HG03575 (cell line): ENCODE measurements at regions not wholly inside any gene's neighbourhood (a gene's known extent, or its start where the extent isn't known, plus 50 kb on each side); places are given as distances from the start of the nearest gene placed in this dataset.

Experiments used
- ATAC-seq: cut with Tn5 transposase; IDR thresholded peaks from one replicate; pipeline ENCODE4 v1.9.1; 2021; ENCODE audit not compliant: unreplicated experiment, insufficient number of reproducible peaks, low FRiP score; ENCODE audit errors: extremely low read depth

DNA sequence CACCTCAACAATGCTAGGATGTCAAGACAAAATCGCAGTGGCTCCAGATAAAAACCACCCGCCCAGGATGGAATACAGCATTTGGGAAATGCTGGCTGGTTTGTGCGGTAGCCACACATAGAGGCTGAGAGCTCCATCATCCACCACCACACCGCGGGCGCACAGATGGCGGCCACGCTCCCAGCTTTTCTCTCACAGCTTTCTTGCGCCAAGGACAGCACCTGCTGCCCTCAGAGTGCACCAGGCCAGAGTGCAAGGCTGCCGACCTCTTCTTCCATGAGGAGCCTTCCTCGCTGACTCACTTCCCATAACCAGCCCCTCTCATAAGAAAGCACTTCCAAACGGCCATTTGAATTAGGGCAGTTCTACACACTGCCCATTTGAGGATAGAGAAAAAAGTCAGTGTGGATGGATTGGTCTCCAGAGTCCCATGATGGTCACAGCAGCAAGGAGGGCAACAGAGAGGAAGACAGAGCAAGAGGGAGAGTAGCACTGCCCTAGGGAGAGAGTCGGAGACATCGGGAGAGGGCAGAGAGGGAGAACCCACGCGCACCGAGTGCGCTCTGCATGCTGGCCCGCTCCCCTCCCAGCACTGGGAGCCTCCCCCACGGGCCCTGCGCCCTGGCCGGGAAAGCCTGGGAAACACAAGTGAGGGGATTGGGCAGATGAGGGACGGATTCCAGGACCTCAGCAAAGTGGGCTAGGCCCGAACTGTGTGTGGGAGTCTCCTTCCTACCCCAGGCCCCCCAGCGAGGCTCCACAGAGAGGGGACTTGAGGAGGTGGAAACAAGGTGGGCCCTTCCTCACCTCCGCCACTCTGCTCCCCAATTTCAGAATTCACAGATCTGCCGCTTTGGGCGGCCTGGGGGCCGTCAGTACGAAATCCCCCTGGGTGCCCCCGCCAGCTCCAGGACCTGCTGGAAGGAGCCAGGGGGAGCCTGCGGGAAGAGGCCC, 156.9 kb downstream of the USP12 start:
- ATAC-seq, result no peak

DNA sequence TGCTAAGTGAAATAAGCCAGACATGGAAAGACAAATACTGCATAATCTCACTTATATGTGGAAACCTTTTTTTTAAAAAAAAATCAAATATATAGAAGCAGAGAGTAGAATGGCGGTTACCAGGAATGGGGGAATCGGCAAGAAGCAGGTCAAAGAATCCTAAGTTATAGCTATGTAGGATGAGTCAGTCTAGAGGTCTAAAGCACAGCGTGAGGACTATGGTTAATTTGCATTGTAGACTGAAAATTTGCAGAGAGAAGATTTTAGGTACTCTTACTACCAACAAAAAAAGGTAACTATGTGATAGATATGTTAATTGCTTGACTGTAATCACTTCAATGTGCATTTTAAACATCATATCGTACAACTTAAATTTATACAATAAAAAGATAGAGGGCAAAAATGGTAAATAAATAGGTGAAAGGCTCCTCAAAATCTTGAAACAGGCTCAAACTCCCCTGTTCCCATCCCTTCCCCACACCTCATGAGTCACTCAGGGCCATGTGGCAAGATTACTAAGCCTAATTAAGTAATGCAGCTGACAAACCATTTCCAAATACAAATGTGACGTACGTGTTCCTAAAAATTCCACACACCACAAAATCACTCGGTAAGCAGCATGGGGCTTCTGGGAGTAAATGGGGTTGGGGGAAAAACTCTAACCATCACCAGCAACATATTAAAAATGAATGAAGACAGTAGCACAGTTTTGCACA, 159.0 kb downstream of the USP12 start:
- no peak for ATAC-seq

GRCh38 chr13:27011661-27012060, 159.9 kb downstream of the USP12 start:
- ATAC-seq, result no peak

GRCh38 chr13:27008733-27009132, 162.9 kb downstream of the USP12 start:
- ATAC-seq, result no peak

- ATAC-seq, result no peak
These were observed 164.4 kb downstream of the USP12 start for GRCh38 chr13:27007166-27007565.

- ATAC-seq, result no peak
These were observed 165.0 kb downstream of the USP12 start for GRCh38 chr13:27006519-27007161.

- no peak for ATAC-seq
These were observed 165.6 kb downstream of the USP12 start for GRCh38 chr13:27005976-27006518.

DNA sequence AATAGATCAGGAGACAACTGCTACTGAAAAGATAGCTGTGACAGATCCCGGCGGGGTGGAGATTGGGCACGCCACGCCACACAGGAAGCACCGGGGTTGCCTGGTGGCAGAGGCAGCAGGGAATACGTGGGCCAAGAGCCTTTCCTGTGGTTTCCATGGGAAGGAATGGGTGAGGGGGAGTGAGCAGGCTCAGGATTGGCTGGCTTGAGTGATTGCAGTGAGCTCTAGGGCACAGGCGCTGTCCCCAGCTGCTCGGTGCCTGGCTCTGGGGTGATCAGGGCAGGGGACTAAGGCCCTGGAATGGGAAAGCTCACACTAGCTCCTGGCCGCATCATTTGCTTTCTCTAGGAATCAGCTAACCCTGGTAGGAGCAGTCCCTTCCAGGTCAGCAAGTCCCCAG, 166.1 kb downstream of the USP12 start:
- no peak for ATAC-seq

DNA sequence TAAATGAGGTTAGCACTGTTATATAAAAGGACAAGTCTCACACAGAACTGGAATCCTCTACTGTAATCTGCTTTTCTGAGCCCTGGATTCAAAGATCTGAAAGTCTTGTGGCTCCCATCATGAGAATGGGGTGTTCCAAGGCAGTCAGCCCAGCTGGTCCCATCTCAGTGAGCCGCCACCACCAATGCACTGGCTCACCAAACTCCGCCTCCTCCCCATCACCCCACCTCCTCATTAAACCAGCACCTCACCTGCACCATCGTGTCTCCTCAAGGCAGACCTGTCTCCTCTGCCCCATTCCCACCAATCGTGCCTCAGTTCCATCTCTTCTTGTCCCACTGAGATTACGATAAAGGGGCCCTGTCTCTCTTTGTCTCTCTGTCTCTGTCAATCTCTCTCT, 166.7 kb downstream of the USP12 start:
- ATAC-seq, result no peak

DNA sequence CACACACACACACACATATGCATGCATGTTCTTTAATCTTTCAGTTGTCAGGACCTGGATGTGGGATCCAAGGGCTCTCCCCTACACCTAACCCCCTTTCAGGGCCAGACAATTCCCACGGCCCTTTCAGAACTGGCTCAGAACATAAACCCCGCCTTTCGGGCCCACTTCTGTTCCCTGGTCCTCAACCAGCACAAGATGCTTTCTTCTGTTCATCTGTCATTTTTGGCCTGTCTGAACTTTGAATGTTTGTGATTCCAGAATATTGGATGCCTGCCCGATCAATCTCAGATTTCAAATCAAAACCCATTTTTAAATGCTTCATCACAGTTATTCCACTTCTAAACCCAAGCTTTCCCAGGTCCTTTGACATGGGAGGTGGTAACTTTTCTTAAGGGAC, 167.3 kb downstream of the USP12 start:
- no peak for ATAC-seq

DNA sequence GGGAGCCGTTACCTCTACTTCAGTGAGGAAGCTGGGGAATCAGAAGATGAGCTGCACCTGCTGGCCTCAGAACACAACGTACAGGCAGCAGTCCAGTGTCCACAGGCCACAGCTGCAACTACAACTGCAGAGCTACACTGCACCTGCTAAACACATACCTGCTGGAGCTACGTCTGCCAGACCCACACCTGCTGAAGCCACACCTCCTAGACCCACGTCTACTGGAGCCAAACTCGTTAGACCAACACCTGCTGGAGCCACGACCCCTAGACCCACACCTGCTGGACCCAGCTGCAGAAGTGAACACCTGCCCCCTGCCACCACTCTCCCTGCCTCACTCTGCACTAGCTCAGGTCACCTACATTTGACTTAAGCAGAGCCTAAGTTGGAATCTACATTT, 169.9 kb downstream of the USP12 start:
- ATAC-seq, result no peak

- no peak for ATAC-seq
These were observed 170.9 kb downstream of the USP12 start for GRCh38 chr13:27000686-27001085.

- ATAC-seq, result no peak
These were observed 172.1 kb downstream of the USP12 start for GRCh38 chr13:26999499-26999898.

GRCh38 chr13:26998292-26998691, 173.3 kb downstream of the USP12 start:
- no peak for ATAC-seq

- peak; percentile 89 for ATAC-seq
These were observed 174.5 kb downstream of the USP12 start for GRCh38 chr13:26996965-26997752.

DNA sequence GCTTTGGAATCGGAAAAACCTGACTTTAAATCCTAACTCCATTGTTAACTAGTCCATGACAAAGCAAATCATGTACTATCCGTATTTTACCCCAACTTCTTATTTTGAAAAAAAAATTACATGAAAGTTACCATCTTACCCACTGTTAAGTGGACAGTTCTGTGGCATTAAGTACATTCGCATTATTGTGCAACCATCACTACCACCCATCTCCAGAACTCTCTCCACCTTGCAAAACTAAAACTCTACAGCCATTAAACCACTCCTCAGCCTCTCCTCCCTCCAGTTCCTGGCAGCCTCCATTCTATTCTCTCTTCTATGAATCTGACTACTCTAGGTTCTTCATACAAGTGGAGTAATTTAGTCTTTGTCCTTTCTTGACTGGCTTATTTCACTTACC, 176.5 kb downstream of the USP12 start:
- ATAC-seq, result no peak

GRCh38 chr13:26993780-26994179, 177.8 kb downstream of the USP12 start:
- ATAC-seq, result no peak

DNA sequence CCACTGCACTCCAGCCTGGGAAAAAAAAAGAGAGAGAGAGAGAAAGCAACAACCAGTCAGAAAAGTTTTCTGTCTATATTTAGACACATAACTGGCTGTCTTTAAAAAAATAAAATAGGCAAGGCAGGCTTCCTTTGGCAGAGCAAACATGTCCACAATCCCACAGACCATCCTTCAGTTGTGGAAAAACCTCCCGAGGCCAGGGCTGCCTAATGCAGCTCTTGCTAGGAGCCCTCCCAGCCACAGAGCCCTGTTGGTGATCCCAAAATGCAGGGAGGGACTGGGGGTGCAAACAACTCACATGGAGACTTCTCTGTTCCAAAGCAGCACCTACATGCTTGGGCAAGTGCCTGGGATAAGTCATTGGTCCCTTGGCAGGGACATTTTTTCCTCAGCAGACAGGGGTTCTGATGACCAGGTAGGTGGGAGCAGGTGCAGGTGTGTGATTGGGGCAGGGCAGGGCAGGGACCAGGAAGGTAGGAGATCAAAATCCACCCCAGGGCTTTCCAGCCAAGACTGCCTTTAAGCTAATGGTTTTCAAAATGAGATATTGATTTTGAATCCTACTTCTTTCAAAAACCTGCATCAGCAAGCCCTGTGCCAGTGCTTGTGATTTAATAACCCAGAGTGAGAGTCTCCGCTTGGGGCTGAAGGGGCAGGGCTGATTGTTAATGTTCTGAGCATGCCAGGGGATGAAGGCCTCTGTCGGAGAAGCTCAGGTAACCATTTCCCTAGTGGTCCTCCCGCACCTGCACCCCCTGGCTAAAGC, 178.5 kb downstream of the USP12 start:
- ATAC-seq, result no peak
